H1 (cell line): ENCODE measurements at regions not wholly inside any gene's neighbourhood (a gene's known extent, or its start where the extent isn't known, plus 50 kb on each side); places are given as distances from the start of the nearest gene placed in this dataset.

Source experiments
- BRCA1 ChIP-seq: IDR thresholded peaks from 2 replicates; pipeline ENCODE4 v1.6.1; 2012; ENCODE audit warnings: low read depth, low read length, improper control_type of control experiment
- CTCF ChIP-seq, 3 experiments: IDR thresholded peaks; 1 replicate in 2 of 3; 2 replicates in 1 of 3; pipeline versions ENCODE4 v1.5.1 to v1.6.1; 2011; ENCODE audit warnings: low read length in 3 of 3, mild to moderate bottlenecking in 3 of 3, inconsistent platforms in 2 of 3, low read depth in 1 of 3, moderate library complexity in 1 of 3; ENCODE audit not compliant: insufficient read depth in 1 of 3; ENCODE audit errors: control extremely low read depth in 1 of 3
- EZH2 ChIP-seq: fragments of 200-600 bp; sonication (generic); IDR thresholded peaks from 2 replicates; pipeline ENCODE4 v1.7.1; 2012; ENCODE audit warnings: low read depth, mild to moderate bottlenecking, moderate library complexity, low read length, inconsistent platforms; ENCODE audit not compliant: severe bottlenecking
- NANOG ChIP-seq: IDR thresholded peaks from 2 replicates; pipeline ENCODE4 v1.6.1; 2011; ENCODE audit warnings: low read length, low read depth, mild to moderate bottlenecking, inconsistent platforms; ENCODE audit not compliant: insufficient read depth, poor library complexity, severe bottlenecking
- NRF1 ChIP-seq: IDR thresholded peaks from 2 replicates; pipeline ENCODE4 v1.6.1; 2011; ENCODE audit warnings: mild to moderate bottlenecking, low read depth, low read length, improper control_type of control experiment
- POLR2A ChIP-seq, 2 experiments: IDR thresholded peaks; 1 replicate in 1 of 2; 2 replicates in 1 of 2; pipeline ENCODE4 v1.6.1; 2011; ENCODE audit warnings: low read depth in 2 of 2, low read length in 2 of 2, mild to moderate bottlenecking in 2 of 2; ENCODE audit errors: control extremely low read depth in 1 of 2
- RFX5 ChIP-seq: IDR thresholded peaks from 2 replicates; pipeline ENCODE4 v1.6.1; 2011; ENCODE audit warnings: low read depth, low read length, improper control_type of control experiment, borderline replicate concordance
- TAF1 ChIP-seq: IDR thresholded peaks from 2 replicates; pipeline ENCODE4 v1.6.1; 2011; ENCODE audit warnings: mild to moderate bottlenecking, low read depth, low read length

GRCh38 chr7:131839967-131840690 is 283.7 kb upstream of the PODXL start:
- TF ChIP-seq CTCF (IDR thresholded peaks at IDR 0.05; ENCODE audit: control extremely low read depth in 1 of 3, insufficient read depth in 1 of 3, low read depth in 1 of 3, low read length in 3 of 3) = no peak
- no peak for TF ChIP-seq NRF1
- TF ChIP-seq POLR2A (IDR thresholded peaks at IDR 0.05; ENCODE audit: control extremely low read depth in 1 of 2, low read depth in 2 of 2, low read length in 2 of 2) = no peak
- TF ChIP-seq NANOG = no peak
- TF ChIP-seq RFX5 = peak; percentile 39; the same call in 1 of the 2 replicates
- no peak for TF ChIP-seq EZH2
- no peak for TF ChIP-seq BRCA1
- no peak for TF ChIP-seq TAF1
